ENCODE measurements at regions not wholly inside any gene's neighbourhood (a gene's known extent, or its start where the extent isn't known, plus 50 kb on each side); places are given as distances from the start of the nearest gene placed in this dataset.

GRCh38 chr7:156131881-156132280 is 319.6 kb upstream of the SHH start:
- TF ChIP-seq, protein P1, sequence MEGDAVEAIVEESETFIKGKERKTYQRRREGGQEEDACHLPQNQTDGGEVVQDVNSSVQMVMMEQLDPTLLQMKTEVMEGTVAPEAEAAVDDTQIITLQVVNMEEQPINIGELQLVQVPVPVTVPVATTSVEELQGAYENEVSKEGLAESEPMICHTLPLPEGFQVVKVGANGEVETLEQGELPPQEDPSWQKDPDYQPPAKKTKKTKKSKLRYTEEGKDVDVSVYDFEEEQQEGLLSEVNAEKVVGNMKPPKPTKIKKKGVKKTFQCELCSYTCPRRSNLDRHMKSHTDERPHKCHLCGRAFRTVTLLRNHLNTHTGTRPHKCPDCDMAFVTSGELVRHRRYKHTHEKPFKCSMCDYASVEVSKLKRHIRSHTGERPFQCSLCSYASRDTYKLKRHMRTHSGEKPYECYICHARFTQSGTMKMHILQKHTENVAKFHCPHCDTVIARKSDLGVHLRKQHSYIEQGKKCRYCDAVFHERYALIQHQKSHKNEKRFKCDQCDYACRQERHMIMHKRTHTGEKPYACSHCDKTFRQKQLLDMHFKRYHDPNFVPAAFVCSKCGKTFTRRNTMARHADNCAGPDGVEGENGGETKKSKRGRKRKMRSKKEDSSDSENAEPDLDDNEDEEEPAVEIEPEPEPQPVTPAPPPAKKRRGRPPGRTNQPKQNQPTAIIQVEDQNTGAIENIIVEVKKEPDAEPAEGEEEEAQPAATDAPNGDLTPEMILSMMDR (IDR thresholded peaks at IDR 0.05; ENCODE audit: extremely low read depth in 1 of 2, insufficient read depth in 1 of 2, low read depth in 1 of 2, low read length in 2 of 2): no peak
- TF ChIP-seq EZH2 (IDR thresholded peaks at IDR 0.05; ENCODE audit: borderline replicate concordance, low read depth, low read length, severe bottlenecking): no peak
- TF ChIP-seq MYC (IDR thresholded peaks at IDR 0.05; ENCODE audit: low read depth, low read length): no peak
- no peak for TF ChIP-seq MAX (IDR thresholded peaks at IDR 0.05; ENCODE audit: insufficient read depth, insufficient read length)
- no peak for TF ChIP-seq POLR2A (IDR thresholded peaks at IDR 0.05; ENCODE audit: low read depth, low read length)
- TF ChIP-seq JUN (IDR thresholded peaks at IDR 0.05; ENCODE audit: borderline replicate concordance, insufficient read depth, insufficient read length, low read depth): no peak
- TF ChIP-seq POLR2AphosphoS5 (IDR thresholded peaks at IDR 0.05; ENCODE audit: insufficient read depth, low read depth, low read length): no peak
